GM06990 (cell line): ENCODE measurements at regions not wholly inside any gene's neighbourhood (a gene's known extent, or its start where the extent isn't known, plus 50 kb on each side); places are given as distances from the start of the nearest gene placed in this dataset.

Experiments
- DNase-seq: peaks from one replicate; pipeline ENCODE4 v3.0.0-alpha.2; 2011; ENCODE audit not compliant: insufficient read length; ENCODE audit errors: extremely low read depth
- H3K27me3 ChIP-seq: replicated peaks from 2 replicates; pipeline ENCODE4 v1.6.0; 2011; ENCODE audit warnings: low read length; ENCODE audit not compliant: control insufficient read depth, insufficient read depth
- H3K36me3 ChIP-seq: 2 replicates; pipeline ENCODE4 v1.5.1; 2011; ENCODE audit warnings: low read length; ENCODE audit not compliant: control insufficient read depth, insufficient read depth
- H3K4me3 ChIP-seq: replicated peaks from 2 replicates; pipeline ENCODE4 v1.5.1; 2011; ENCODE audit warnings: low read depth, mild to moderate bottlenecking, control low read depth, low read length
- TF ChIP-seq, protein P1 (sequence below): IDR thresholded peaks from 2 replicates; pipeline ENCODE4 v1.5.1; 2011; ENCODE audit warnings: low read length, control low read depth, mild to moderate bottlenecking, inconsistent platforms; ENCODE audit not compliant: insufficient read depth, poor library complexity, severe bottlenecking

DNA sequence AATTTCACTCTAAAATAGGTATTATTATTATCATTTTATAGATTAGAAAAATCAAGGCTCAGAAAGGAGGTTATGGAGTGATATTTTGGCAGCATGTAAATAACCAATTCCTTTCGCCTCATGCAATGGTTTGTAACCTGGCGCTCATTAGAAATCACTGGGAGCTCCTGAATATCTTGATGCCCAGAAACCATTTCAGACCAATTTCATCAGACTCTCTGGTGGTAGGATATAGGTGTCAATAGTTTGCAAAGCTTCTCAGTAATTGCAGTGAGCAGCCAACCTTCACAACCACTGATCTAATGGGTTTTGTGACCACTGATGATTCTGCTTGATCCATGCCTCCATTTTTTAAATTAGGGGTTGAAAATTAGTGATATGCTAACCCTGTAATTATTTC lies 57.8 kb upstream of the ZC3H12C start:
- TF ChIP-seq, protein P1, sequence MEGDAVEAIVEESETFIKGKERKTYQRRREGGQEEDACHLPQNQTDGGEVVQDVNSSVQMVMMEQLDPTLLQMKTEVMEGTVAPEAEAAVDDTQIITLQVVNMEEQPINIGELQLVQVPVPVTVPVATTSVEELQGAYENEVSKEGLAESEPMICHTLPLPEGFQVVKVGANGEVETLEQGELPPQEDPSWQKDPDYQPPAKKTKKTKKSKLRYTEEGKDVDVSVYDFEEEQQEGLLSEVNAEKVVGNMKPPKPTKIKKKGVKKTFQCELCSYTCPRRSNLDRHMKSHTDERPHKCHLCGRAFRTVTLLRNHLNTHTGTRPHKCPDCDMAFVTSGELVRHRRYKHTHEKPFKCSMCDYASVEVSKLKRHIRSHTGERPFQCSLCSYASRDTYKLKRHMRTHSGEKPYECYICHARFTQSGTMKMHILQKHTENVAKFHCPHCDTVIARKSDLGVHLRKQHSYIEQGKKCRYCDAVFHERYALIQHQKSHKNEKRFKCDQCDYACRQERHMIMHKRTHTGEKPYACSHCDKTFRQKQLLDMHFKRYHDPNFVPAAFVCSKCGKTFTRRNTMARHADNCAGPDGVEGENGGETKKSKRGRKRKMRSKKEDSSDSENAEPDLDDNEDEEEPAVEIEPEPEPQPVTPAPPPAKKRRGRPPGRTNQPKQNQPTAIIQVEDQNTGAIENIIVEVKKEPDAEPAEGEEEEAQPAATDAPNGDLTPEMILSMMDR = no peak
- Histone ChIP-seq H3K4me3 (no peak overlapping the region), H3K27me3 (no peaks in the 10 kb centered on the region), H3K36me3 (no peaks in the 10 kb centered on the region)
- DNase-seq = no peak

DNA sequence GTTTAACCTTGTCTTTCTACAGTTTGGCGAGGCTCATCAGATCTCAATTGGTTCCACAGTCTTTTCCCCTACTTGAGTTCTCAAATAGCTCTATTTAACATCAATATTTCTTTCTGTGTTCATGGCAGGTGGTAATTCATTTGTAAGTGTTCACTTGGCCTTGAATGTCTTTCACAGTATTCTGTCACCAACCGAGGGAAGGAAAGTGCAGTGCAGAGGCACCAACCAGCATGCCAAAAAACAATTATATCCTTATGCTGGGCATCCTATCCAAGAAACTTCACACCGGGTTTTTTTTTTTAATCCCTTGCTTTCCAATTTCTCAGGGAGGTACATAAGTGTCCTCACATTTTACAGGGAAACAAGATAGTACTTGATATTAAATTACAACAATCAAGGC lies 55.0 kb upstream of the ZC3H12C start:
- no peak for DNase-seq
- H3K27me3 ChIP-seq = no peaks in the 10 kb centered on the region
- H3K4me3 ChIP-seq = no peak overlapping the region
- no peaks in the 10 kb centered on the region for H3K36me3 ChIP-seq
- TF ChIP-seq, protein P1 = no peak
